AG10803 (cell line): ENCODE measurements at regions not wholly inside any gene's neighbourhood (a gene's known extent, or its start where the extent isn't known, plus 50 kb on each side); places are given as distances from the start of the nearest gene placed in this dataset.
A peak's percentile ranks its signal among the peaks of the same experiment; 100 is the strongest.

Experiments used
- DNase-seq: peaks from one replicate; pipeline ENCODE4 v3.0.0; 2010; ENCODE audit warnings: low read depth
- H3K4me3 ChIP-seq: 2 replicates; pipeline ENCODE4 v1.5.1; 2011; ENCODE audit warnings: mild to moderate bottlenecking, low read length, control low read depth
- CTCF ChIP-seq: conservative IDR thresholded peaks from 2 replicates; pipeline ENCODE4 v1.5.1; 2011; ENCODE audit warnings: mild to moderate bottlenecking, low read length, control low read depth, inconsistent platforms

GRCh38 chrX:131802836-131803626 lies 220.1 kb upstream of the STK26 start:
- TF ChIP-seq CTCF, result no peak; the same call in 1 of the 2 replicates
- DNase-seq, result no peak
- H3K4me3 ChIP-seq, result no peak overlapping the region

- H3K4me3 ChIP-seq, result peak overlapping the region; percentile 46
- peak; percentile 27 for TF ChIP-seq CTCF
- peak; percentile 58 for DNase-seq
Measured at GRCh38 chrX:131812847-131813825, 210.0 kb upstream of the STK26 start.

GRCh38 chrX:131816551-131817136 lies 206.5 kb upstream of the STK26 start:
- peak overlapping the region; percentile 34 for H3K4me3 ChIP-seq
- TF ChIP-seq CTCF, result peak; percentile 35
- peak; percentile 67 for DNase-seq

GRCh38 chrX:131818297-131818936 lies 204.7 kb upstream of the STK26 start:
- H3K4me3 ChIP-seq, result no peak overlapping the region
- no peak for TF ChIP-seq CTCF
- DNase-seq, result no peak

- TF ChIP-seq CTCF, result no peak
- DNase-seq, result no peak
- no peak overlapping the region for H3K4me3 ChIP-seq
Measured at GRCh38 chrX:131821945-131822622, 201.0 kb upstream of the STK26 start.

GRCh38 chrX:131826572-131826971 lies 196.5 kb upstream of the STK26 start:
- no peak overlapping the region for H3K4me3 ChIP-seq
- TF ChIP-seq CTCF, result no peak
- DNase-seq, result no peak
